Neural progenitor cell (in vitro differentiated cells): ENCODE measurements at regions not wholly inside any gene's neighbourhood (a gene's known extent, or its start where the extent isn't known, plus 50 kb on each side); places are given as distances from the start of the nearest gene placed in this dataset.

Source experiments
- DNase-seq: peaks from one replicate; pipeline ENCODE4 v3.0.0-alpha.2; 2016; ENCODE audit warnings: low spot score
- H2AFZ ChIP-seq: fragments of 200-600 bp; sonication (generic); replicated peaks from 2 replicates; pipeline ENCODE4 v1.6.1; 2016; ENCODE audit warnings: antibody characterized with exemption
- H3F3A ChIP-seq: fragments of 200-600 bp; sonication (generic); 2 replicates; pipeline ENCODE4 v1.6.1; 2016; ENCODE audit warnings: antibody characterized with exemption, low read depth
- H3K27ac ChIP-seq: fragments of 200-600 bp; sonication (generic); 2 replicates; pipeline ENCODE4 v1.5.1; 2016; ENCODE audit warnings: mild to moderate bottlenecking
- H3K27me3 ChIP-seq: fragments of 200-600 bp; sonication (generic); 2 replicates; pipeline ENCODE4 v1.6.1; 2016; ENCODE audit warnings: mild to moderate bottlenecking, moderate library complexity
- H3K36me3 ChIP-seq: fragments of 200-600 bp; sonication (generic); 2 replicates; pipeline ENCODE4 v1.5.1; 2016
- H3K4me1 ChIP-seq: fragments of 200-600 bp; sonication (generic); 2 replicates; pipeline ENCODE4 v1.6.1; 2016; ENCODE audit warnings: mixed run types
- H3K4me2 ChIP-seq: fragments of 200-600 bp; sonication (generic); 2 replicates; pipeline ENCODE4 v1.6.1; 2016
- H3K4me3 ChIP-seq: fragments of 200-600 bp; sonication (generic); 2 replicates; pipeline ENCODE4 v1.5.1; 2016
- H3K79me2 ChIP-seq: fragments of 200-600 bp; sonication (generic); 2 replicates; pipeline ENCODE4 v1.6.1; 2016; ENCODE audit warnings: low read depth
- H3K9ac ChIP-seq: fragments of 200-600 bp; sonication (generic); 2 replicates; pipeline ENCODE4 v1.6.1; 2016
- H3K9me3 ChIP-seq: fragments of 200-600 bp; sonication (generic); 2 replicates; pipeline ENCODE4 v1.5.1; 2016; ENCODE audit warnings: low read depth
- H4K20me1 ChIP-seq: fragments of 200-600 bp; sonication (generic); 2 replicates; pipeline ENCODE4 v1.6.1; 2016; ENCODE audit warnings: low read depth
- H3K27ac Mint-ChIP-seq: 3 replicates; pipeline ENCODE4 v1.8.0; 2021; ENCODE audit warnings: mixed read lengths
- H3K27me3 Mint-ChIP-seq: 2 replicates; pipeline ENCODE4 v1.8.0; 2022; ENCODE audit warnings: low read depth, mild to moderate bottlenecking, inconsistent platforms, moderate library complexity, mixed read lengths; ENCODE audit not compliant: insufficient read depth
- H3K36me3 Mint-ChIP-seq: 3 replicates; pipeline ENCODE4 v1.8.0; 2021; ENCODE audit warnings: mixed read lengths
- H3K4me1 Mint-ChIP-seq: 3 replicates; pipeline ENCODE4 v1.8.0; 2021; ENCODE audit warnings: mixed read lengths
- H3K4me3 Mint-ChIP-seq: 3 replicates; pipeline ENCODE4 v1.8.0; 2021; ENCODE audit warnings: mild to moderate bottlenecking, moderate library complexity, mixed read lengths
- H3K9me3 Mint-ChIP-seq: 3 replicates; pipeline ENCODE4 v1.8.0; 2020; ENCODE audit warnings: mixed read lengths
- CTCF ChIP-seq: fragments of 200-600 bp; sonication (generic); IDR thresholded peaks from 2 replicates; pipeline ENCODE4 v1.5.1; 2017; ENCODE audit warnings: antibody characterized with exemption, mild to moderate bottlenecking
- EZH2 ChIP-seq: fragments of 200-600 bp; sonication (generic); IDR thresholded peaks from 2 replicates; pipeline ENCODE4 v1.6.1; 2017; ENCODE audit warnings: antibody characterized with exemption, mild to moderate bottlenecking, moderate library complexity
- EZH2phosphoT487 ChIP-seq: fragments of 200-600 bp; sonication (generic); IDR thresholded peaks from 2 replicates; pipeline ENCODE4 v1.6.1; 2017; ENCODE audit warnings: antibody characterized with exemption

- DNase-seq: no peak
- no peaks in the 10 kb centered on the region for H3K9me3 ChIP-seq
- peaks cover 19% of the 10 kb centered on the region for H3F3A ChIP-seq
- no peaks in the 10 kb centered on the region for H3K79me2 ChIP-seq
- TF ChIP-seq EZH2 (no peak), EZH2phosphoT487 (no peak), CTCF (no peak)
- H3K9ac ChIP-seq: no peak overlapping the region
- Mint-ChIP-seq H3K27me3 (peaks cover 44% of the 10 kb centered on the region), H3K4me3 (peak overlapping the region; percentile 30), H3K4me1 (peaks cover 49% of the 10 kb centered on the region), H3K9me3 (no peaks in the 10 kb centered on the region), H3K36me3 (peaks cover 7% of the 10 kb centered on the region), H3K27ac (no peak overlapping the region)
- no peak overlapping the region for H2AFZ ChIP-seq
- H3K4me2 ChIP-seq: peak overlapping the region; percentile 75
- no peaks in the 10 kb centered on the region for H3K36me3 ChIP-seq
- peaks cover 19% of the 10 kb centered on the region for H3K4me1 ChIP-seq
- H3K4me3 ChIP-seq: no peak overlapping the region
- no peak overlapping the region for H3K27ac ChIP-seq
- H4K20me1 ChIP-seq: peaks cover 51% of the 10 kb centered on the region
- peaks cover 100% of the 10 kb centered on the region for H3K27me3 ChIP-seq
These were observed 106.1 kb upstream of the HSD17B12 start for GRCh38 chr11:43574411-43574810.

- peak overlapping the region; percentile 75 for H3K4me2 ChIP-seq
- Mint-ChIP-seq H3K36me3 (peaks cover 3% of the 10 kb centered on the region), H3K27me3 (peaks cover 51% of the 10 kb centered on the region), H3K27ac (no peak overlapping the region), H3K9me3 (no peaks in the 10 kb centered on the region), H3K4me1 (peaks cover 49% of the 10 kb centered on the region), H3K4me3 (peak overlapping the region; percentile 86)
- peaks cover 19% of the 10 kb centered on the region for H3K4me1 ChIP-seq
- no peak overlapping the region for H3K9ac ChIP-seq
- DNase-seq: peak; percentile 87
- peak overlapping the region; percentile 69 for H2AFZ ChIP-seq
- H4K20me1 ChIP-seq: peaks cover 51% of the 10 kb centered on the region
- no peaks in the 10 kb centered on the region for H3K79me2 ChIP-seq
- TF ChIP-seq EZH2 (peak; percentile 88), CTCF (peak; percentile 14), EZH2phosphoT487 (peak; percentile 77)
- no peaks in the 10 kb centered on the region for H3K9me3 ChIP-seq
- peaks cover 100% of the 10 kb centered on the region for H3K27me3 ChIP-seq
- H3F3A ChIP-seq: peaks cover 21% of the 10 kb centered on the region
- no peak overlapping the region for H3K27ac ChIP-seq
- no peaks in the 10 kb centered on the region for H3K36me3 ChIP-seq
- peak overlapping the region; percentile 47 for H3K4me3 ChIP-seq
These were observed 105.3 kb upstream of the HSD17B12 start for GRCh38 chr11:43574949-43575912.

DNA sequence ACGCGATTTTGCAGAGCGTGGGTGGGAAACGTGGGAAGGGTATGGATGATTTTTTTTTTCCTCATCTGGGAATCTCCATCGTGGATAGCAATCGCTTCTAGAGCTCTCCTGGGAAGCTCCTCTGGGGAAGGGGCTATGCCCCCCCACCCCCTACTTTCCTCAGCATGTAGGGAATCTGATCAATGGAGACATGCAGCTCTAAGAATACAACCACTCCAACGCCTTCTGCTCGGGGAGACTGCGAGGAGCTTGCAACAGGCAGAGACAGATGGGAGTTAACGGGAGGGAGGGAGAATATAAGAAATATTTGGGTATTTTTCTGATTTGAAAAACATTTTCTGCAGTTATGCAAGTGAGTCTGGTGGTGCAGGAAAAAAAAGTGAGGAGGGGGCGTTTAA lies 104.6 kb upstream of the HSD17B12 start:
- Histone ChIP-seq H3K4me3 (peak overlapping the region; percentile 47), H3K9ac (no peak overlapping the region), H3K9me3 (no peaks in the 10 kb centered on the region), H3F3A (peaks cover 21% of the 10 kb centered on the region), H2AFZ (no peak overlapping the region), H4K20me1 (peaks cover 56% of the 10 kb centered on the region), H3K27ac (no peak overlapping the region), H3K27me3 (peaks cover 100% of the 10 kb centered on the region), H3K4me1 (peaks cover 20% of the 10 kb centered on the region), H3K36me3 (no peaks in the 10 kb centered on the region), H3K79me2 (no peaks in the 10 kb centered on the region), H3K4me2 (peak overlapping the region; percentile 75)
- TF ChIP-seq CTCF: no peak
- TF ChIP-seq EZH2phosphoT487: no peak
- no peak for TF ChIP-seq EZH2
- Mint-ChIP-seq H3K9me3 (no peaks in the 10 kb centered on the region), H3K27me3 (peaks cover 57% of the 10 kb centered on the region), H3K4me3 (peak overlapping the region; percentile 86), H3K4me1 (peaks cover 55% of the 10 kb centered on the region), H3K36me3 (peaks cover 3% of the 10 kb centered on the region), H3K27ac (no peak overlapping the region)
- DNase-seq: no peak
